HG03342 (cell line): ENCODE measurements at regions not wholly inside any gene's neighbourhood (a gene's known extent, or its start where the extent isn't known, plus 50 kb on each side); places are given as distances from the start of the nearest gene placed in this dataset.

Experiments used
- ATAC-seq: cut with Tn5 transposase; IDR thresholded peaks from one replicate; pipeline ENCODE4 v1.9.1; 2021; ENCODE audit warnings: mild to moderate bottlenecking, moderate library complexity; ENCODE audit not compliant: unreplicated experiment

GRCh38 chr5:169356811-169357210 is 55.9 kb upstream of the SLIT3 start:
- no peak for ATAC-seq

GRCh38 chr5:169356181-169356580 is 55.2 kb upstream of the SLIT3 start:
- ATAC-seq, result no peak

GRCh38 chr5:169354921-169355320 is 54.0 kb upstream of the SLIT3 start:
- no peak for ATAC-seq

GRCh38 chr5:169354263-169354662 is 53.3 kb upstream of the SLIT3 start:
- ATAC-seq, result no peak

- no peak for ATAC-seq
Observed at GRCh38 chr5:169352901-169353300, 52.0 kb upstream of the SLIT3 start.

- no peak for ATAC-seq
Observed at GRCh38 chr5:169351721-169352120, 50.8 kb upstream of the SLIT3 start.

- peak; percentile 73 for ATAC-seq
Observed at GRCh38 chr5:169350759-169351240, 49.9 kb upstream of the SLIT3 start.
